ENCODE measurements at regions not wholly inside any gene's neighbourhood (a gene's known extent, or its start where the extent isn't known, plus 50 kb on each side); places are given as distances from the start of the nearest gene placed in this dataset.
"Not testable (repeated sequence)": the region's sequence is repeated elsewhere in the genome, so short reads cannot be mapped to it uniquely, and the experiment has no call there.

GRCh38 chr14:22184157-22184829 is 404.7 kb downstream of the DAD1 start:
- no peaks in the 10 kb centered on the region for H3K9me3 ChIP-seq (ENCODE audit: control insufficient read depth, low read length)
- DNase-seq (no peak), ATAC-seq (ENCODE audit: low FRiP score) (no peak)
- intact Hi-C loops (cut with DNase I), result no loop called here
- H3K4me3 ChIP-seq (ENCODE audit: low read length in 2 of 2), result no peak overlapping the region
- H3K27me3 ChIP-seq (ENCODE audit: control insufficient read depth in 1 of 2, insufficient read depth in 2 of 2, low read length in 1 of 2), result no peaks in the 10 kb centered on the region
- H3K36me3 ChIP-seq (ENCODE audit: control insufficient read depth in 1 of 2, insufficient read depth in 2 of 2, low read length in 1 of 2), result no peaks in the 10 kb centered on the region
- WGBS, 2 donors, result 59 to 62% methylated on average over 7 of the region's 7 CpGs
- no peaks in the 10 kb centered on the region for H3K4me1 ChIP-seq (ENCODE audit: control insufficient read depth in 1 of 2, insufficient read depth in 2 of 2, low read length in 2 of 2)
- no peak overlapping the region for H3K27ac ChIP-seq (ENCODE audit: low read depth in 1 of 2, low read length in 2 of 2)

- H3K4me3 ChIP-seq (ENCODE audit: low read length in 2 of 2), result no peak overlapping the region
- no peaks in the 10 kb centered on the region for H3K9me3 ChIP-seq (ENCODE audit: control insufficient read depth, low read length)
- H3K36me3 ChIP-seq (ENCODE audit: control insufficient read depth in 1 of 2, insufficient read depth in 2 of 2, low read length in 1 of 2), result no peaks in the 10 kb centered on the region
- no peaks in the 10 kb centered on the region for H3K4me1 ChIP-seq (ENCODE audit: control insufficient read depth in 1 of 2, insufficient read depth in 2 of 2, low read length in 2 of 2)
- intact Hi-C loops (cut with DNase I), result no loop called here
- DNase-seq (no peak), ATAC-seq (ENCODE audit: low FRiP score) (no peak)
- H3K27me3 ChIP-seq (ENCODE audit: control insufficient read depth in 1 of 2, insufficient read depth in 2 of 2, low read length in 1 of 2), result no peaks in the 10 kb centered on the region
- H3K27ac ChIP-seq (ENCODE audit: low read depth in 1 of 2, low read length in 2 of 2), result no peak overlapping the region
- WGBS, 2 donors, result 96 to 100% methylated on average over 1 of the region's 1 CpG
Observed at GRCh38 chr14:22180045-22180444, 409.0 kb downstream of the DAD1 start.

GRCh38 chr14:22179190-22179589 is 409.8 kb downstream of the DAD1 start:
- H3K36me3 ChIP-seq (ENCODE audit: control insufficient read depth in 1 of 2, insufficient read depth in 2 of 2, low read length in 1 of 2), result no peaks in the 10 kb centered on the region
- H3K9me3 ChIP-seq (ENCODE audit: control insufficient read depth, low read length), result no peaks in the 10 kb centered on the region
- no peaks in the 10 kb centered on the region for H3K4me1 ChIP-seq (ENCODE audit: control insufficient read depth in 1 of 2, insufficient read depth in 2 of 2, low read length in 2 of 2)
- no peak overlapping the region for H3K27ac ChIP-seq (ENCODE audit: low read depth in 1 of 2, low read length in 2 of 2)
- intact Hi-C loops (cut with DNase I), result no loop called here
- no peak overlapping the region for H3K4me3 ChIP-seq (ENCODE audit: low read length in 2 of 2)
- WGBS, 2 donors, result 37 to 44% methylated on average over 3 of the region's 3 CpGs
- DNase-seq, result no peak
- H3K27me3 ChIP-seq (ENCODE audit: control insufficient read depth in 1 of 2, insufficient read depth in 2 of 2, low read length in 1 of 2), result no peaks in the 10 kb centered on the region
- peak; percentile 33 for ATAC-seq (ENCODE audit: low FRiP score)

GRCh38 chr14:22178333-22178839 is 410.6 kb downstream of the DAD1 start:
- intact Hi-C loops (cut with DNase I), result no loop called here
- peak; percentile 70 for ATAC-seq (ENCODE audit: low FRiP score)
- no peaks in the 10 kb centered on the region for H3K27me3 ChIP-seq (ENCODE audit: control insufficient read depth in 1 of 2, insufficient read depth in 2 of 2, low read length in 1 of 2)

GRCh38 chr14:22177870-22178269 is 411.2 kb downstream of the DAD1 start:
- H3K4me3 ChIP-seq (ENCODE audit: low read length in 2 of 2), result no peak overlapping the region
- H3K36me3 ChIP-seq (ENCODE audit: control insufficient read depth in 1 of 2, insufficient read depth in 2 of 2, low read length in 1 of 2), result no peaks in the 10 kb centered on the region
- intact Hi-C loops (cut with DNase I), result no loop called here
- no peak overlapping the region for H3K27ac ChIP-seq (ENCODE audit: low read depth in 1 of 2, low read length in 2 of 2)
- no peaks in the 10 kb centered on the region for H3K4me1 ChIP-seq (ENCODE audit: control insufficient read depth in 1 of 2, insufficient read depth in 2 of 2, low read length in 2 of 2)
- H3K27me3 ChIP-seq (ENCODE audit: control insufficient read depth in 1 of 2, insufficient read depth in 2 of 2, low read length in 1 of 2), result no peaks in the 10 kb centered on the region
- no peak for DNase-seq
- 52 to 57% methylated on average over 4 of the region's 4 CpGs for WGBS, 2 donors
- ATAC-seq (ENCODE audit: low FRiP score), result no peak
- no peaks in the 10 kb centered on the region for H3K9me3 ChIP-seq (ENCODE audit: control insufficient read depth, low read length)

More at GRCh38 chr14:22178333-22178839, 410.6 kb downstream of the DAD1 start:
- no peak overlapping the region for H3K4me3 ChIP-seq (ENCODE audit: low read length in 2 of 2)
- no peaks in the 10 kb centered on the region for H3K36me3 ChIP-seq (ENCODE audit: control insufficient read depth in 1 of 2, insufficient read depth in 2 of 2, low read length in 1 of 2)
- H3K4me1 ChIP-seq (ENCODE audit: control insufficient read depth in 1 of 2, insufficient read depth in 2 of 2, low read length in 2 of 2), result no peaks in the 10 kb centered on the region
- H3K9me3 ChIP-seq (ENCODE audit: control insufficient read depth, low read length), result no peaks in the 10 kb centered on the region
- H3K27ac ChIP-seq (ENCODE audit: low read depth in 1 of 2, low read length in 2 of 2), result no peak overlapping the region
- DNase-seq, result no peak
- 78 to 88% methylated on average over 2 of the region's 2 CpGs for WGBS, 2 donors

- Histone ChIP-seq H3K27ac (ENCODE audit: low read depth in 1 of 2, low read length in 2 of 2) (no peak overlapping the region), H3K4me3 (ENCODE audit: low read length in 2 of 2) (no peak overlapping the region), H3K36me3 (ENCODE audit: control insufficient read depth in 1 of 2, insufficient read depth in 2 of 2, low read length in 1 of 2) (no peaks in the 10 kb centered on the region), H3K27me3 (ENCODE audit: control insufficient read depth in 1 of 2, insufficient read depth in 2 of 2, low read length in 1 of 2) (no peaks in the 10 kb centered on the region), H3K9me3 (ENCODE audit: control insufficient read depth, low read length) (no peaks in the 10 kb centered on the region), H3K4me1 (ENCODE audit: control insufficient read depth in 1 of 2, insufficient read depth in 2 of 2, low read length in 2 of 2) (no peaks in the 10 kb centered on the region)
- intact Hi-C loops (cut with DNase I), result no loop called here
- DNase-seq (no peak), ATAC-seq (ENCODE audit: low FRiP score) (no peak)
- WGBS, 2 donors, result 22 to 38% methylated on average over 1 of the region's 1 CpG
Observed at GRCh38 chr14:22176957-22177356, 412.1 kb downstream of the DAD1 start.

GRCh38 chr14:22175278-22175558 is 413.8 kb downstream of the DAD1 start:
- H3K36me3 ChIP-seq (ENCODE audit: control insufficient read depth in 1 of 2, insufficient read depth in 2 of 2, low read length in 1 of 2); H3K4me1 ChIP-seq (ENCODE audit: control insufficient read depth in 1 of 2, insufficient read depth in 2 of 2, low read length in 2 of 2); ATAC-seq (ENCODE audit: low FRiP score); H3K27me3 ChIP-seq (ENCODE audit: control insufficient read depth in 1 of 2, insufficient read depth in 2 of 2, low read length in 1 of 2); H3K4me3 ChIP-seq (ENCODE audit: low read length in 2 of 2); H3K27ac ChIP-seq (ENCODE audit: low read depth in 1 of 2, low read length in 2 of 2); intact Hi-C loops (cut with DNase I); DNase-seq; H3K9me3 ChIP-seq (ENCODE audit: control insufficient read depth, low read length): not testable (repeated sequence)
- 90 to 97% methylated on average over 1 of the region's 1 CpG for WGBS, 2 donors

GRCh38 chr14:22174412-22175277 is 414.4 kb downstream of the DAD1 start:
- Histone ChIP-seq H3K4me3 (ENCODE audit: low read length in 2 of 2) (no peak overlapping the region), H3K36me3 (ENCODE audit: control insufficient read depth in 1 of 2, insufficient read depth in 2 of 2, low read length in 1 of 2) (no peaks in the 10 kb centered on the region), H3K27ac (ENCODE audit: low read depth in 1 of 2, low read length in 2 of 2) (no peak overlapping the region), H3K4me1 (ENCODE audit: control insufficient read depth in 1 of 2, insufficient read depth in 2 of 2, low read length in 2 of 2) (no peaks in the 10 kb centered on the region), H3K9me3 (ENCODE audit: control insufficient read depth, low read length) (no peaks in the 10 kb centered on the region), H3K27me3 (ENCODE audit: control insufficient read depth in 1 of 2, insufficient read depth in 2 of 2, low read length in 1 of 2) (no peaks in the 10 kb centered on the region)
- intact Hi-C loops (cut with DNase I), result no loop called here
- DNase-seq, result no peak
- no peak for ATAC-seq (ENCODE audit: low FRiP score)
- WGBS, 2 donors, result 85 to 86% methylated on average over 8 of the region's 8 CpGs

Measured in aorta (tissue), 5 donors.